Mucosa of descending colon (tissue), 3 donors: ENCODE measurements at regions not wholly inside any gene's neighbourhood (a gene's known extent, or its start where the extent isn't known, plus 50 kb on each side); places are given as distances from the start of the nearest gene placed in this dataset.
"Not testable (repeated sequence)": the region's sequence is repeated elsewhere in the genome, so short reads cannot be mapped to it uniquely, and the experiment has no call there.

Experiments
- ATAC-seq: fragments of 200-7000 bp; cut with Tn5 transposase; one replicate; pipeline ENCODE4 v1.9.1; 2020; ENCODE audit warnings: mild to moderate bottlenecking, moderate library complexity
- DNase-seq, 3 donors: peaks; one replicate each; pipeline ENCODE4 v3.0.0-alpha.2; 2020
- H3K36me3 ChIP-seq: fragments of 200-600 bp; one replicate; pipeline ENCODE4 v1.8.0; 2021; ENCODE audit warnings: low read depth, mild to moderate bottlenecking
- H3K4me1 ChIP-seq: fragments of 200-600 bp; one replicate; pipeline ENCODE4 v1.8.0; 2021; ENCODE audit warnings: low read depth, mild to moderate bottlenecking
- H3K4me3 ChIP-seq: fragments of 200-600 bp; one replicate; pipeline ENCODE4 v1.8.0; 2021; ENCODE audit warnings: mild to moderate bottlenecking
- H3K9me3 ChIP-seq: fragments of 200-600 bp; one replicate; pipeline ENCODE4 v1.8.0; 2021; ENCODE audit warnings: mild to moderate bottlenecking
- intact Hi-C, 2 donors: fragments of 100-400 bp; cut with DNase I in 1 of 2; cut with micrococcal nuclease in 1 of 2; formaldehyde crosslinking; loops; one replicate each; pipeline versions ENCODE4 v1.11.0 to v1.11.1; 2022; cut with DNase I, micrococcal nuclease
- TF ChIP-seq, protein P1 (sequence below): fragments of 200-600 bp; IDR thresholded peaks from one replicate; pipeline ENCODE4 v1.8.0; 2022; ENCODE audit warnings: antibody characterized with exemption, mild to moderate bottlenecking
- donor health status: DM: no; HTN: no; CAD: no; lungs with moderate emphysema.
- donor health status: DM: no; HTN: no; CAD: no.
- donor health status: DM: no; HTN: yes; CAD: no.

DNA sequence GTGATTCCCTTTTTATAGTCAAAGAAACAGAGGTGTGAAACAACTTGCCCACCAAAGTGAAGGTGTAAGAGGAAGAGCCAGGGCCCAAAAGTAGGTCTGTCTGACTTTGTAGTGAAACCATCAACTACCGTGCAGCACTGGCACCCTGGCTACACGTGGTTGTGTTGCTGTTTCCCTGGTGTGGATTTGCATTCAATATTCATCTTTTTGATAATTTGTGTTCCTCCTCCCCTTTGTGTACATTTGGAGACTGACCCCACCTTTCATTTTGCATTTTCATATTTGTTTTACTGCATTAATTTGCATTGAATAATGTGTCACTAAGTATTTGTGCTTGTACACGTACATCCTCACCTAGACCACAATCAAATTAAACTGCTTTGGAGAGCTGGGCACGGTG is 873.8 kb upstream of the WWC1 start:
- Histone ChIP-seq H3K36me3 (no peaks in the 10 kb centered on the region), H3K4me1 (peaks cover 5% of the 10 kb centered on the region), H3K4me3 (no peak overlapping the region), H3K9me3 (no peaks in the 10 kb centered on the region)
- intact Hi-C loops = no loop called here
- TF ChIP-seq, protein P1, sequence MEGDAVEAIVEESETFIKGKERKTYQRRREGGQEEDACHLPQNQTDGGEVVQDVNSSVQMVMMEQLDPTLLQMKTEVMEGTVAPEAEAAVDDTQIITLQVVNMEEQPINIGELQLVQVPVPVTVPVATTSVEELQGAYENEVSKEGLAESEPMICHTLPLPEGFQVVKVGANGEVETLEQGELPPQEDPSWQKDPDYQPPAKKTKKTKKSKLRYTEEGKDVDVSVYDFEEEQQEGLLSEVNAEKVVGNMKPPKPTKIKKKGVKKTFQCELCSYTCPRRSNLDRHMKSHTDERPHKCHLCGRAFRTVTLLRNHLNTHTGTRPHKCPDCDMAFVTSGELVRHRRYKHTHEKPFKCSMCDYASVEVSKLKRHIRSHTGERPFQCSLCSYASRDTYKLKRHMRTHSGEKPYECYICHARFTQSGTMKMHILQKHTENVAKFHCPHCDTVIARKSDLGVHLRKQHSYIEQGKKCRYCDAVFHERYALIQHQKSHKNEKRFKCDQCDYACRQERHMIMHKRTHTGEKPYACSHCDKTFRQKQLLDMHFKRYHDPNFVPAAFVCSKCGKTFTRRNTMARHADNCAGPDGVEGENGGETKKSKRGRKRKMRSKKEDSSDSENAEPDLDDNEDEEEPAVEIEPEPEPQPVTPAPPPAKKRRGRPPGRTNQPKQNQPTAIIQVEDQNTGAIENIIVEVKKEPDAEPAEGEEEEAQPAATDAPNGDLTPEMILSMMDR = no peak
- ATAC-seq = no peak
- DNase-seq = no peak

DNA sequence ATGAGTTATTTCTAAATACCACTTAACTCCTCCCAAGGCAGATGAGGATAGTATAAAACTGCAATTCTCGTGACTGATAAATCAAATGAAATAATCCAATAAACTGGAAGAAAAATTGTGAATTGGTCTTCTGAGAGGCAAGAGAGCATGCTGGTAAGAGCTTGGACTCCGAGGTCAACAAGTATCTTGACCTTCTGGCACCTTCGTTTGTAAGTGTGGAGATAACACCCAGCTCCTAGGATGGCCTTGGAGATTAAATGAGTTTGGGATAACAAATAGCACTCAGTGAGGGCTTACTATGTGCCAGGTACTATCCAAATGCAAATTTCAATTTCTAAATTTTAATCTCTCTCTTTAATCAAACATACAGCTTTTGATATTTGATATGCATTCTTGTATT is 866.3 kb upstream of the WWC1 start:
- ATAC-seq = no peak
- TF ChIP-seq, protein P1 = no peak
- Histone ChIP-seq H3K36me3 (no peaks in the 10 kb centered on the region), H3K4me3 (no peak overlapping the region), H3K9me3 (no peaks in the 10 kb centered on the region), H3K4me1 (no peaks in the 10 kb centered on the region)
- intact Hi-C loops = no loop called here
- DNase-seq = no peak

DNA sequence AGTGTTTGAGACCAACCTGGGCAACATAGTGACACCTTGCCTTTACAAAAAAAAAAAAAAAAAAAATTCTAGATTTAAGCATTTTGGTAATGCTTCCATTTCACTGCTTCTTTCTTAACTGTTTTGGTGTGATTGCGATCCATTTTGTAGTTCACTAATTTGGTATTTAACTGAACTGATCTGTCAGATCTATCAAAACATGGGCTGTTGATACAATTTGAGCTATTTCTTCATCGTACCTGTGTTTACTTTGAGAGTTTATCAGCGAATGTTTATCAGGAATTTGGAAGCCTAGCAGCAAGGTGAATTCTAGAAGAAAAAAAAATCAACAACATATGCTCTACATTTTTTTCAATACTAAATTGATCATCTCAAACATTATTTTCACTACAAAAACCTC is 864.9 kb upstream of the WWC1 start:
- intact Hi-C loops = no loop called here
- no peaks in the 10 kb centered on the region for H3K4me1 ChIP-seq
- H3K36me3 ChIP-seq = no peaks in the 10 kb centered on the region
- TF ChIP-seq, protein P1 = no peak
- H3K4me3 ChIP-seq = no peak overlapping the region
- no peak for DNase-seq
- ATAC-seq = no peak
- H3K9me3 ChIP-seq = no peaks in the 10 kb centered on the region

DNA sequence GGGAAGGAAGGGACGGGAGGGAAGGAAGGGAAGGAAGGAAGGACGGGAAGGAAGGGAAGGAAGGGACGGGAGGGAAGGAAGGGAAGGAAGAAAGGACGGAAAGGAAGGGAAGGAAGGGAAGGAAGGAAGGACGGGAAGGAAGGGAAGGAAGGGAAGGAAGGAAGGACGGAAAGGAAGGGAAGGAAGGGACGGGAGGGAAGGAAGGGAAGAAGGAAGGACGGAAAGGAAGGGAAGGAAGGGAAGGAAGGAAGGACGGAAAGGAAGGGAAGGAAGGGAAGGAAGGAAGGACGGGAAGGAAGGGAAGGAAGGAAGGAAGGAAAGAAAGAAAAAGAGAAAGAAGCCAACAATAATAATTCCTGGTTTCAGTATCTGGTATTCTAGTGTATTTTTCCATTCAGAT is 863.8 kb upstream of the WWC1 start:
- DNase-seq, H3K4me1 ChIP-seq, intact Hi-C loops, H3K4me3 ChIP-seq, ATAC-seq, H3K36me3 ChIP-seq, H3K9me3 ChIP-seq: not testable (repeated sequence)

DNA sequence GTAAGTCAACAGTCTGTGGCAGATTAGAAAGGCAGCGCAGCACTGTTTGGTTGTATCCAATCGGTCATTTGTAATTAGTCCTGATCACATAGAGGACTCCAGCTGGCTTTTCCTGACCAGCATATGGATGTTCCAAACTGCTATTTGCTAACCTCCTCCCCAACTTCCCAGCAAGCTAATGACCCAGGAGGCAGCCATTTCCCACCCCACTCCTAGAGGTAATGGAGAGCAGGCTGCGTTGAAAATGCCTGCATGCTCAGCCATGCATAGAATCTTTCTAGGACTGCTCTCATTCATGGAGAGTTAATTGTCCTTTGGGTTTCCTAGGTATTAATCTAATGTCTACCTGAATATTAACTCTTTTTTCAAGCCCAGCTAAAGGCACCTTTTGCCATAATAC is 850.6 kb upstream of the WWC1 start:
- Histone ChIP-seq H3K4me1 (no peaks in the 10 kb centered on the region), H3K9me3 (no peaks in the 10 kb centered on the region), H3K4me3 (no peak overlapping the region), H3K36me3 (no peaks in the 10 kb centered on the region)
- TF ChIP-seq, protein P1 = no peak
- no peak for ATAC-seq
- no peak for DNase-seq
- intact Hi-C loops = no loop called here

DNA sequence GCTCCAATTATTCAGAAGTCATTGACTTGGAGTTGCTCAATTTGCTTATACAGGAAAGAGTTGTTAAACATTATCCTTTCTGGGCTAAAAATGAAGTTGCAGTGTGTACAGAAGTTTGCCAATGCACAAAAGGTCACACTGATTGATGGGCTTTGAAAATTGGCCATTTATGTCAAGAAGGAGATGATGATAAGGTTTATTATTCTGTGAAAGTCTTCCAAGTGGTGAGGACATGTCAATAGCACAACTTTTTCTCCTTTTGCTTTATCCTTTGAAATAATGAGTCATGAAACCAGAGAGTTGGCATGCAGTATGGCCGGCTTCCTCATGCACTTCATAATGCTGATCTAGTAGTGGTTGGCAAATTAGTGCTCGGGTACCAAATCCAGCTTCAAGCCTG is 848.5 kb upstream of the WWC1 start:
- TF ChIP-seq, protein P1 = no peak
- intact Hi-C loops = no loop called here
- no peaks in the 10 kb centered on the region for H3K36me3 ChIP-seq
- ATAC-seq = no peak
- no peak overlapping the region for H3K4me3 ChIP-seq
- no peaks in the 10 kb centered on the region for H3K9me3 ChIP-seq
- DNase-seq = no peak
- no peaks in the 10 kb centered on the region for H3K4me1 ChIP-seq
